Ovary (tissue), 3 donors: ENCODE measurements at regions not wholly inside any gene's neighbourhood (a gene's known extent, or its start where the extent isn't known, plus 50 kb on each side); places are given as distances from the start of the nearest gene placed in this dataset.

Source experiments
- CTCF ChIP-seq, 3 donors: fragments of 450-650 bp in 2 of 3; fragments of 200-600 bp in 1 of 3; IDR thresholded peaks; one replicate each; pipeline versions ENCODE4 v1.5.1 to v1.8.0; 2016 to 2022; ENCODE audit warnings: antibody characterized with exemption in 3 of 3, mild to moderate bottlenecking in 1 of 3
- EP300 ChIP-seq: sonication (generic); formaldehyde crosslinking; IDR thresholded peaks from one replicate; pipeline ENCODE4 v1.6.1; 2017; ENCODE audit warnings: antibody characterized with exemption
- POLR2A ChIP-seq: fragments of 450-650 bp; IDR thresholded peaks from one replicate; pipeline ENCODE4 v1.6.1; 2017; ENCODE audit warnings: antibody characterized with exemption, mild to moderate bottlenecking, moderate library complexity
- donor health status: DM: no; HTN: no; CAD: no.

- TF ChIP-seq POLR2A = no peak
- no peak for TF ChIP-seq CTCF (IDR thresholded peaks at IDR 0.05)
- TF ChIP-seq EP300 = no peak
Measured at GRCh38 chr14:22381408-22381760, 207.6 kb downstream of the DAD1 start.
